ENCODE measurements at regions not wholly inside any gene's neighbourhood (a gene's known extent, or its start where the extent isn't known, plus 50 kb on each side); places are given as distances from the start of the nearest gene placed in this dataset.
"Not testable (repeated sequence)": the region's sequence is repeated elsewhere in the genome, so short reads cannot be mapped to it uniquely, and the experiment has no call there.

- DNase-seq (ENCODE audit: low read depth, low spot score): not testable (repeated sequence)
These were observed 247.5 kb upstream of the ERBB4 start for GRCh38 chr2:212786088-212786487.

DNA sequence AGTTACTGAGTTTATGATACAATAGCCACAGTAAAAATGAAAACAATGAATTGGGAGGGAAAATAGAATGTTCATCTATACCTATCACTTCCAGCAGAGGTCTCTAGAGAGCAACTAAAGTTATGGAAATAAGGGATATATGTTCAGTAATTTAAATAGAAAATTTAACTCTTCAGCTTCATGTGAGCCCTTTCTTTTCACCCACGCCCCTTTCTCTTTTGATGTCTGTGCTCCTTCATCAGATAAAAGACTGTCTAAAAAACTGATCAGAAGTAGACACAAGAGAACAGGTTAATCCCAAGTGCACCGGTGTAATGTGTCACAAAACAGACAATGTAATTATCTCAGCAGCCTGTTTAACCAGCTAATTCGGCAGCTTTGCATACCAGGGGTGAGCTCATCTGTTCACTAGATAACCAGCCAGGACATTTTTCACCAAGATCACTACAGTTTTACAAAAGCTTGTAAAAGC, 238.5 kb upstream of the ERBB4 start:
- peak; percentile 52 for DNase-seq (ENCODE audit: low read depth, low spot score)

GRCh38 chr2:212773808-212774339, 235.3 kb upstream of the ERBB4 start:
- no peak for DNase-seq (ENCODE audit: low read depth, low spot score)

DNA sequence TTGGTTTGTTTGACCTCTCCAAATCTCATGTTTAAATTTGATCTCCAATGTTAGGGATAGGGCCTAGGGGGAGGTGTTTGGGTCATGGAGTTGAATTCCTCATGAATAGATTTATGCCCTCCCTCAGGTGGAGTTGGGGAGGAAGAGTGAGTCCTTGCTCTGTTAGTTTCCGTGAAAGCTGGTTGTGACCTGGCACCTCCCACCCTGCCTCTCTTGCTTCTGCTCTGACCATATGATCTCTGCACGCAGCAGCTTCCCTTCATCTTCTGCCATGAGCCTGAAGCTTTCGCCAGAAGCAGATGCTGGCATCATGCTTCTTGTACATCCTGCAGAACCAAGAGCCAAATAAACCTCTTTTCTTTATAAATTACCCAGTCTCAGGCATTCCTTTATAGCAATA, 231.6 kb upstream of the ERBB4 start:
- no peak for DNase-seq (ENCODE audit: low read depth, low spot score)

DNA sequence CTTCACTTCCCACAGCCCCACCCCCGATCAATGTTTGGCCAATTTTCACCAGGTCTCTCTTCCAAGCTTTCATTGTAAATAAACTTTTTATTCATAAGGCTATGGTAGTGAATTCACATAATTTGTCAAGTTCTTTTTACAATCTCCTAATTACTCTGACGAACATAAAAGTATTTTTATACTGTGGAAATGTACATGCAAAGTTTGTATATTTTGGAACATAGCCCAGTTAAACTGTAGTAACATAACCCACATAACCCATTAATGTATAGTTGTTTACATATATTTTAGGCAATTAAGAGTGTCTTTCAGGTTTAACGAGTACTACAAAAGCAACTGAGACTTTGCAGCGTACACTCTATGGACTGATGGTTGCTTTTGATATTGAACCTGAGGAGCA, 228.3 kb upstream of the ERBB4 start:
- DNase-seq (ENCODE audit: low read depth, low spot score): no peak

DNA sequence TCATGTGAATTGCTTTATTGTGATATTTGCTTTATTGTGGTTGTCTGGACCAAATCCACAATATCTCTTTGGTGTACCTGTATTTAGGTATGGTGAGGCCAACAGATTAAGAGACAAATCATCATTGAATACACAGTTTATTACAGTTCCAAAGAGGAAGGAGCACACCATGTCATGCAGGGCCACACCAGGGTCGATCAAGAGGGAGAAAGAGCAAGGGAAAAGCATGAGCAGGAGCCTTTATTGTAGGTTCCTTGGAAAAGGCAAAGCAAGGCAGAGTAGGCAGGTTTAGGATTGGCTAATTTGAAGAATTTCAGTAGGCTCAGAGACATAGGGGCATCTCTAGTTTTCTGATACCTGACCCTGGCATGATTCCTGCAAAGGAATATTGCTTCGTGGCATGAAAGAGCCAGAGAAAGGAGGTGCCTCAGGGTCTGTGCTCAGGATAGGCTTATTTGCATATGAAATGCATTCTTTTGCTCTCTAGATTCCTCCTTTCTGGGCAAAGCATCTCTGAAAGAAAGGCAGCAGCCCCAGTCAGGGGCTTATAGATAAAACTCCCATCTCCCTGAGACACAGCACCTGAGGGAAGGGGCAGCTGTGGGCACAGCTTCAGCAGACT, 214.2 kb upstream of the ERBB4 start:
- DNase-seq (ENCODE audit: low read depth, low spot score): peak; percentile 78

DNA sequence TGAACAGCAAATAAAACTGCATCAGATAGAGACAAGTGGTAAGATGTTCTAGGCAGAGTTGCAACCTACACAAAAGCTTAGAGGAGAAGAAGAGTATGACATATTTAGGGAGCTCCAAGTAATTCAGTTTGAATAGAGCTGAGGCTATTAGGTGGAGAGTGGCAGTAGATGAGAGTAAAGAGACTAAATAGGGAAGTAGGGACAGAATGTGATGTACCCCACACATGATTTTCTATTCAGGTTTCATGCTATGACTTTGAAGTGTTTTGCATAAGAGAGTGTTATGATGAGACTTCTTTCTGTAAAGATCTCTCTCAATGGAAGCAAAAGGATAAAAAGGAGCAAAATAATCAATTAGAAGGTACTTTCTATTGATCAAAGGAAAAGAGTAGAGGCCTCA, 206.8 kb upstream of the ERBB4 start:
- no peak for DNase-seq (ENCODE audit: low read depth, low spot score)

- DNase-seq (ENCODE audit: low read depth, low spot score): no peak
These were observed 199.0 kb upstream of the ERBB4 start for GRCh38 chr2:212737392-212738172.

GRCh38 chr2:212736385-212736726, 197.8 kb upstream of the ERBB4 start:
- DNase-seq (ENCODE audit: low read depth, low spot score): no peak

- no peak for DNase-seq (ENCODE audit: low read depth, low spot score)
These were observed 194.7 kb upstream of the ERBB4 start for GRCh38 chr2:212733273-212733672.

DNA sequence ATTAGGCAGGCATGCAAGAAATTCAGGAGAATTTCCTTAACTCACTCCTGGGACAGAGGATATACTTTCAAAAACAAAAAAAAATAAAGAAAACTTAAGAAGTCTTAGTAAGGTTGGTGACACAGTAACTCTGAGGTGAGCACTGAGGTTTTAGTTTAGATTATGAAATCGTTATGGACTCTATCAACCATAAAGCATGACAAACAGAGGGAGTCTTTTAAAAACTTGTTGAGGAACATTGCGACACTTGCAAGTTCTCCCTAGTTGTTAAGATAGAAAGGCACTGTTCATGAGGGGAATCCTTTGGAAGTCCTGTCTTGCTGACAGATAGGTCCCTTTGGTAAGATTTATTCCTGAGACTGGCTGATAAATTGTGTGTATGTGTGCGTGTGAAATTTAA, 194.3 kb upstream of the ERBB4 start:
- DNase-seq (ENCODE audit: low read depth, low spot score): no peak

- DNase-seq (ENCODE audit: low read depth, low spot score): no peak
These were observed 192.4 kb upstream of the ERBB4 start for GRCh38 chr2:212730994-212731393.

GRCh38 chr2:212728717-212729116, 190.1 kb upstream of the ERBB4 start:
- no peak for DNase-seq (ENCODE audit: low read depth, low spot score)

DNA sequence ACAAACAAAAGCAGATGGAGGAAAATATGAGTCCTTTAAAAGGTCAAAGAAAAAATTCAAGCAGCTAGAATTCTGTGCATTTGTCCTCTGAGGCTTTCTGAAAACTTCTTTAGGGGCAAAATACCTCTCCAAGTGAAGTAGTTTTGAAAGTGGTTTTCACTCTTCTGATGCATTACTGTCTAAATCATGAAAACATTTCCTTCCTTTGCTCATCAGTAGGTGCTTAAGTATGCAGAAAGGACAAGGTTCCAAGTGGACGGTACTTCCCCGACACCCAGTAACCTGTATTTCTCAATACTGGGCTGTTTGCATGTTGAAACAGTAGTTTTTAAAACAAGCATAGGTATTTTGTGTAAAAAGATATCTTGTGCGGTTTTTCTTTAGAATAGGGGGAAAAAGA, 189.1 kb upstream of the ERBB4 start:
- no peak for DNase-seq (ENCODE audit: low read depth, low spot score)

DNA sequence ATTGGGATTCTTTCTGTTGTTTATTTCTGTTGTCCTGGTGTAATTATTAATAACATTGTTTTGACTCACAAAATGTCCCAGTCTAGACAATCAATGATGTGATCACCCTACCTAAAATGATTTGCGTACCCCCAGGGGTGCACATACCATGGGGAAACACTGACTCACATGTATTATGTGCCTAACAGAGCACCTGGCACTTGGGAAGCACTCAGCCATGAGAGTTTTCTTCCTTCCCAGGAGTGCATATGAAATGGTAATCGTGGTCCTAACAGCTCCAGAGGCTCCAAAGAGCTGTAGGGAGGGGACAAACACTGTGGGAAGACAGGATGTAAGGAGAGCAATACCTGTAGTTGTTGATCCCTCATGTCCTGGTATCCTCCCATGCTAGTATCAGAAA, 187.8 kb upstream of the ERBB4 start:
- DNase-seq (ENCODE audit: low read depth, low spot score): no peak

DNA sequence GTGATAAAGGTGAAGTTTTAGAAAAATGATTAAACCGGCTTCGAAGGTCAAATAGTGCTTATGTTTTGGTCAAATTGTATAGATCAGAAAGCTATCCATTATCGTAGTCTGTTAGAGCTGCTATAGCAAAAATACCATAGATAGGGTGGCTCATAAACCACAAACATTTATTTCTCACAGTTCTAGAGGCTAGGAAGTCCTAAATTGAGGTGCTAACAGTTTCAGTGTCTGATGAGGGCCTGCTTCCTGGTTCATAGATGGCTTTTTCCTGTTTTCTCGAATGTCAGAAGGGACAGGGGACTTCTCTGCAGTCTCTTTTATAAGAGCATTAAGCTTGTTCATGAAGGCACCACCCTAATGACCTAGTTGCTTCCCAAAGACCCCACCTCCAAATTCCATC, 186.6 kb upstream of the ERBB4 start:
- DNase-seq (ENCODE audit: low read depth, low spot score): no peak

DNA sequence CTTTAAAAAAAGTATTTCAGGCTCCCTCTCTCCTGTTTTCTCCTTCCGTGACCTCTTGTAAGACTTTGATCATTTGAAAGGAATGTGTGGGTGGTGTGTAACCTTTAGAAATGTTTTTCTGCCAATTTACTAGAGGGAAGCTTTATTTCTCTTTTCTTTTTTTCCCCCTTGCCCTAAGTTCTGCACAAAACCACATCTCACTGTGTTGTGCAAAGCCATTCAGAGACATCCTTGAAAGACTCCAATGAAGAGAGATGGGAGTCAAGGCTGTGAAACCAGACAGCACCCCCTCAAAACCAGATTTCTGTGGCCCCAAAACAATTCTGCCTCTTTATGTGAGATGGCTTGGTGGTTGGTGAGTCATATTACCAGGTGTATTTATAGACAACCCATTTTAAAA, 184.6 kb upstream of the ERBB4 start:
- no peak for DNase-seq (ENCODE audit: low read depth, low spot score)

- no peak for DNase-seq (ENCODE audit: low read depth, low spot score)
These were observed 183.4 kb upstream of the ERBB4 start for GRCh38 chr2:212722046-212722445.

DNA sequence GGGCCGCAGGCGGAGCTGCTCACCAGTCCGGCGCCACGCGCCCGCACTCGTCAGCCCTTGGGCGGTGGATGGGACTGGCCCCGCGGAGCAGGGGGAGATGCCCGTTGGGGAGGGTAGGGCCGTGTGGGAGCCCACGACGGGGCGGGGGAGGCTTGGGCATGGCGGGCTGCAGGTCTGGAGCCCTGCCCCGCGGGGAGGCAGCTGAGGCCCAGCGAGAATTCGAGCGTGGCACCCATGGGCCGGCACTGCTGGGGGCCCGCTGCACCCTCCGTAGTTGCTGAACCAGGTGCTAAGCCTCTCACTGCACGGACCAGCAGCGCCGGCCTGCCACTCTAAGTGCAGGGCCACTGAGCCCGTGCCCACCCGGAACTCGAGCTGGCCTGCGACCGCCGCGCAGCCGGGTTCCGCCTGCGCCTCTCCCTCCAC, 182.4 kb upstream of the ERBB4 start:
- DNase-seq (ENCODE audit: low read depth, low spot score): no peak

- not testable (repeated sequence) for DNase-seq (ENCODE audit: low read depth, low spot score)
These were observed 176.8 kb upstream of the ERBB4 start for GRCh38 chr2:212715411-212715810.

- no peak for DNase-seq (ENCODE audit: low read depth, low spot score)
These were observed 175.1 kb upstream of the ERBB4 start for GRCh38 chr2:212713681-212714080.

DNA sequence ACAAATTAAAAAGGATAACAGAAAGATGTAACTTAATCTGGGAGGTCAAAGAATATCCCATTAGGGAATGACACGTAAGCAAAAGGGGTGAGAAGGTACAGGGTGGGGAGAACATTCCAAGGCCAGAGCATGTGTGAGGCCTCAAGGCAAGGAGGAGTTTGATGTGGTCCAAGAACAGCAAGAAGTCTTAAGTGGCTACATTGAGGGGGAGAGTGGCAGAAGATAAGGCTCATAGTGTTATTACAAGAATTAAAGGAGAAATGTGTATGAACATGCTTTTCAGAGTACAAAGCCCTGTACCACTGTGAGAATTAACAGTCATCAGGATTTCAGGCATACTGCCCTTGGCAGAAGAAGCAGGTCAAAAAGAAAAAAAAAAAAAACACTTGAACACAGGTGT, 174.4 kb upstream of the ERBB4 start:
- DNase-seq (ENCODE audit: low read depth, low spot score): no peak

GRCh38 chr2:212712466-212712865, 173.9 kb upstream of the ERBB4 start:
- no peak for DNase-seq (ENCODE audit: low read depth, low spot score)

All from ELF-1 (cell line).